IMR-90 (cell line): ENCODE measurements at regions not wholly inside any gene's neighbourhood (a gene's known extent, or its start where the extent isn't known, plus 50 kb on each side); places are given as distances from the start of the nearest gene placed in this dataset.

Experiments used
- CTCF ChIP-seq: conservative IDR thresholded peaks from 2 replicates; pipeline ENCODE4 v1.5.1; 2012; ENCODE audit warnings: mild to moderate bottlenecking, low read depth, low read length, improper control_type of control experiment
- POLR2A ChIP-seq: IDR thresholded peaks from 2 replicates; pipeline ENCODE4 v1.6.1; 2012; ENCODE audit warnings: mild to moderate bottlenecking, low read depth, low read length

DNA sequence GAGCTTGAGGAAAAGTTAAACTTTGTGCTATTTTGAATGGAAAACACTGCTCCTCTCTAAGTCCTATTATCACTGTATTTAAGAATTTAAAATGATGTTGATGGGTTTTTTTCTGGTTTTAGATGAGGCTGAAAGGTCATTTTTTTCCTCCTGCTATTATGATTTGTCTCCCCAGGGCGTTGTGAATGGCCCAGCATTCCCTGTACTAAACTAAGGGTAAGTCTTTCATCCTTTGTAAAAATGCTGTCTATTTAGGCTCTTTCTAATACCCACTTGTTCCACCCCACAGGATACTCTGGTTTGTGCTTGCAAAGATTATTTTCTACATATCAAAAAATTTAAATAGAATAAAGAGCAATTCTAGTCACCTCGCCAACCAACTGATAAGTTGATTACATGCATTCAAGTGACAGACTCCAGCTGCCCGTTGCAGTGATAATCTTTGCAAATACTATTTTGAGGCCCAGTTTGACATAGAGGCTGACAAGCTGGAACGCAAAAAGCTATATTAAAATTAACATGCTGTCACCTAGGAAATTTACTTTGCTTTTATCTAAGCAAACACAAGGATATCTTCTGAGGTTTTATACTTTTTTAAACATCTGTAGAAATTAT, 222.3 kb upstream of the TMEM229A start:
- no peak for TF ChIP-seq POLR2A
- TF ChIP-seq CTCF: no peak
